GM23338 (cell line): ENCODE measurements at regions not wholly inside any gene's neighbourhood (a gene's known extent, or its start where the extent isn't known, plus 50 kb on each side); places are given as distances from the start of the nearest gene placed in this dataset.

Experiments used
- ATAC-seq: fragments of 200-7000 bp; cut with Tn5 transposase; 3 replicates; pipeline ENCODE4 v1.9.1; 2020
- DNase-seq: peaks from one replicate; pipeline ENCODE4 v3.0.0-alpha.2; 2015; ENCODE audit warnings: low spot score
- H2AFZ ChIP-seq: fragments of 200-600 bp; sonication (generic); 2 replicates; pipeline ENCODE4 v1.8.0; 2016; ENCODE audit warnings: antibody characterized with exemption, mild to moderate bottlenecking, moderate library complexity
- H3F3A ChIP-seq: fragments of 200-600 bp; sonication (generic); replicated peaks from 2 replicates; pipeline ENCODE4 v1.8.0; 2017; ENCODE audit warnings: antibody characterized with exemption, mixed run types, low read depth
- H3K27ac ChIP-seq: fragments of 200-600 bp; sonication (generic); 2 replicates; pipeline ENCODE4 v1.6.1; 2016; ENCODE audit warnings: low read depth
- H3K27me3 ChIP-seq: fragments of 200-600 bp; sonication (generic); 2 replicates; pipeline ENCODE4 v1.8.0; 2016; ENCODE audit warnings: mild to moderate bottlenecking, mixed run types, moderate library complexity; ENCODE audit not compliant: insufficient read depth
- H3K36me3 ChIP-seq: fragments of 200-600 bp; sonication (generic); 2 replicates; pipeline ENCODE4 v1.8.0; 2016; ENCODE audit warnings: mild to moderate bottlenecking; ENCODE audit not compliant: insufficient read depth
- H3K4me1 ChIP-seq: fragments of 200-600 bp; sonication (generic); 2 replicates; pipeline ENCODE4 v1.8.0; 2016; ENCODE audit warnings: mild to moderate bottlenecking, moderate library complexity; ENCODE audit not compliant: insufficient read depth
- H3K4me2 ChIP-seq: fragments of 200-600 bp; sonication (generic); 2 replicates; pipeline ENCODE4 v1.7.1; 2017; ENCODE audit warnings: mixed run types
- H3K4me3 ChIP-seq: fragments of 200-600 bp; sonication (generic); 2 replicates; pipeline ENCODE4 v1.6.1; 2016; ENCODE audit warnings: mixed run types
- H3K79me2 ChIP-seq: fragments of 200-600 bp; sonication (generic); replicated peaks from 2 replicates; pipeline ENCODE4 v1.8.0; 2017; ENCODE audit warnings: mild to moderate bottlenecking; ENCODE audit not compliant: insufficient read depth
- H3K9me2 ChIP-seq: fragments of 200-600 bp; sonication (generic); 2 replicates; pipeline ENCODE4 v1.8.0; 2017; ENCODE audit not compliant: insufficient read depth
- H4K20me1 ChIP-seq: fragments of 200-600 bp; sonication (generic); replicated peaks from 2 replicates; pipeline ENCODE4 v1.8.0; 2017; ENCODE audit warnings: mild to moderate bottlenecking; ENCODE audit not compliant: insufficient read depth
- H3K27ac Mint-ChIP-seq: 2 replicates; pipeline ENCODE4 v1.8.0; 2020; ENCODE audit warnings: inconsistent platforms, mild to moderate bottlenecking, moderate library complexity, mixed read lengths
- H3K27me3 Mint-ChIP-seq: 3 replicates; pipeline ENCODE4 v1.8.0; 2022; ENCODE audit warnings: low read depth, mild to moderate bottlenecking, moderate library complexity, mixed read lengths, inconsistent platforms; ENCODE audit not compliant: insufficient read depth, poor library complexity
- H3K36me3 Mint-ChIP-seq: 3 replicates; pipeline ENCODE4 v1.8.0; 2021; ENCODE audit warnings: low read depth, mild to moderate bottlenecking, inconsistent platforms, moderate library complexity, mixed read lengths
- H3K4me1 Mint-ChIP-seq: 3 replicates; pipeline ENCODE4 v1.8.0; 2020; ENCODE audit warnings: mild to moderate bottlenecking, inconsistent platforms, mixed read lengths
- H3K4me3 Mint-ChIP-seq: 3 replicates; pipeline ENCODE4 v1.8.0; 2021; ENCODE audit warnings: moderate library complexity, mild to moderate bottlenecking, inconsistent platforms, mixed read lengths
- H3K9me3 Mint-ChIP-seq: 3 replicates; pipeline ENCODE4 v1.8.0; 2020; ENCODE audit warnings: moderate library complexity, mild to moderate bottlenecking, inconsistent platforms, mixed read lengths
- CREB1 ChIP-seq: fragments of 250-450 bp; sonication (Bioruptor Pico); IDR thresholded peaks from 2 replicates; pipeline ENCODE4 v1.5.0; 2020; ENCODE audit warnings: low read depth, mild to moderate bottlenecking, moderate library complexity
- EZH2 ChIP-seq: fragments of 200-600 bp; sonication (generic); IDR thresholded peaks from one replicate; pipeline ENCODE4 v1.8.0; 2017; ENCODE audit warnings: antibody characterized with exemption, mild to moderate bottlenecking, low read depth; ENCODE audit not compliant: unreplicated experiment
- JUNB ChIP-seq: IDR thresholded peaks from one replicate; pipeline ENCODE4 v1.6.1; 2016; ENCODE audit warnings: antibody characterized with exemption; ENCODE audit not compliant: unreplicated experiment
- NANOG ChIP-seq: IDR thresholded peaks from 2 replicates; pipeline ENCODE4 v1.6.1; 2016; ENCODE audit warnings: antibody characterized with exemption, borderline replicate concordance
- POLR2AphosphoS5 ChIP-seq: IDR thresholded peaks from 2 replicates; pipeline ENCODE4 v1.6.1; 2016; ENCODE audit warnings: antibody characterized with exemption, low read depth
- REST ChIP-seq: IDR thresholded peaks from one replicate; pipeline ENCODE4 v1.6.1; 2018; ENCODE audit warnings: antibody characterized with exemption; ENCODE audit not compliant: unreplicated experiment
- ZNF114 ChIP-seq: fragments of 250-450 bp; sonication (Bioruptor Pico); IDR thresholded peaks from 2 replicates; pipeline ENCODE4 v1.5.0; 2020; ENCODE audit warnings: mild to moderate bottlenecking, moderate library complexity
- ZNF331 ChIP-seq: fragments of 250-450 bp; sonication (Bioruptor Pico); IDR thresholded peaks from 2 replicates; pipeline ENCODE4 v1.5.0; 2020; ENCODE audit warnings: low read depth, mild to moderate bottlenecking, moderate library complexity
- TF ChIP-seq, protein P1 (sequence below), 2 experiments: fragments of 200-600 bp in 1 of 2; sonication (generic) in 1 of 2; conservative IDR thresholded peaks; 2 replicates each; pipeline versions ENCODE4 v1.5.1 to v1.6.1; 2016 to 2017; ENCODE audit warnings: antibody characterized with exemption in 2 of 2, low read depth in 2 of 2, mild to moderate bottlenecking in 2 of 2, moderate library complexity in 1 of 2

DNA sequence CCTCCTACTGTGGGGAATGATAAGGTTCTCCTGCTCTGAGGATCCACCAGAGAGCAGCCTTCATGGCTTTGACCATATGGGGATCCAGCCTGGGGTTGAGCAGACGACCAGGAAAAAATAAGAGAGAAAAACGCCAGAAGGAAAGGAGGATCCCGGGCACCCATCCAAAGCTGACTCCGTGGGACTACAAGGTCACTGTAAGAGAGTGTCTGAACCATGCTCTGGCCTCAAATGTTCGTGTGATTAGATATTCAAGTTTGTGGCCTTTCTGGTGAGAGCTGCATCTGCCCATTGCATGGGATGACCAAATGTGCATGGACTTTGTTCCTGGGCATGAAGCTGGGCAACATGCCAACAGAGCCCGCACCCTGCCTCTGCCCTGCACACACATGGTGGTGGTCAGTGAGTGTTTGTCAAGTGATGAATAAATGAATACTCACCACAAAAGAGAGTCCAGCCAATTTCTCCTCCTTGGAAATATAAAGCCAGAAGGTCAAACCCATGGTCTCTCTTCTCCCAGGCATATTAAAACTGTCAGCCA is 346.0 kb upstream of the GATB start:
- Histone ChIP-seq H3K79me2 (no peaks in the 10 kb centered on the region), H3F3A (no peaks in the 10 kb centered on the region), H3K27ac (no peak overlapping the region), H3K9me2 (peaks cover under 1% of the 10 kb centered on the region), H3K4me1 (peaks cover 1% of the 10 kb centered on the region; the same call in 1 of the 2 replicates), H3K27me3 (no peaks in the 10 kb centered on the region), H3K4me2 (no peak overlapping the region), H4K20me1 (no peaks in the 10 kb centered on the region), H2AFZ (peak overlapping the region; percentile 32; the same call in 1 of the 2 replicates), H3K4me3 (no peak overlapping the region), H3K36me3 (no peaks in the 10 kb centered on the region)
- H3K4me3 Mint-ChIP-seq = no peak overlapping the region
- H3K9me3 Mint-ChIP-seq = no peaks in the 10 kb centered on the region; the same call in 2 of the 3 replicates
- H3K36me3 Mint-ChIP-seq = no peaks in the 10 kb centered on the region
- DNase-seq (no peak), ATAC-seq (no peak)
- peaks cover 9% of the 10 kb centered on the region; the same call in 2 of the 3 replicates for H3K4me1 Mint-ChIP-seq
- H3K27me3 Mint-ChIP-seq = peaks cover 7% of the 10 kb centered on the region
- H3K27ac Mint-ChIP-seq = peak overlapping the region; percentile 61; the same call in 1 of the 2 replicates
- TF ChIP-seq, protein P1, sequence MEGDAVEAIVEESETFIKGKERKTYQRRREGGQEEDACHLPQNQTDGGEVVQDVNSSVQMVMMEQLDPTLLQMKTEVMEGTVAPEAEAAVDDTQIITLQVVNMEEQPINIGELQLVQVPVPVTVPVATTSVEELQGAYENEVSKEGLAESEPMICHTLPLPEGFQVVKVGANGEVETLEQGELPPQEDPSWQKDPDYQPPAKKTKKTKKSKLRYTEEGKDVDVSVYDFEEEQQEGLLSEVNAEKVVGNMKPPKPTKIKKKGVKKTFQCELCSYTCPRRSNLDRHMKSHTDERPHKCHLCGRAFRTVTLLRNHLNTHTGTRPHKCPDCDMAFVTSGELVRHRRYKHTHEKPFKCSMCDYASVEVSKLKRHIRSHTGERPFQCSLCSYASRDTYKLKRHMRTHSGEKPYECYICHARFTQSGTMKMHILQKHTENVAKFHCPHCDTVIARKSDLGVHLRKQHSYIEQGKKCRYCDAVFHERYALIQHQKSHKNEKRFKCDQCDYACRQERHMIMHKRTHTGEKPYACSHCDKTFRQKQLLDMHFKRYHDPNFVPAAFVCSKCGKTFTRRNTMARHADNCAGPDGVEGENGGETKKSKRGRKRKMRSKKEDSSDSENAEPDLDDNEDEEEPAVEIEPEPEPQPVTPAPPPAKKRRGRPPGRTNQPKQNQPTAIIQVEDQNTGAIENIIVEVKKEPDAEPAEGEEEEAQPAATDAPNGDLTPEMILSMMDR (conservative IDR thresholded peaks at IDR 0.05; ENCODE audit: low read depth in 2 of 2) = no peak
- no peak for TF ChIP-seq NANOG

GRCh38 chr4:152106113-152106763 is 345.4 kb upstream of the GATB start:
- peak; percentile 19 for DNase-seq
- H3K9me2 ChIP-seq = no peaks in the 10 kb centered on the region; the same call in 1 of the 2 replicates
- Mint-ChIP-seq H3K27ac (peak overlapping the region; percentile 61; the same call in 1 of the 2 replicates), H3K9me3 (no peaks in the 10 kb centered on the region; the same call in 2 of the 3 replicates), H3K4me3 (no peak overlapping the region), H3K36me3 (no peaks in the 10 kb centered on the region), H3K27me3 (peaks cover 7% of the 10 kb centered on the region), H3K4me1 (peaks cover 15% of the 10 kb centered on the region)
- H4K20me1 ChIP-seq = no peaks in the 10 kb centered on the region
- no peaks in the 10 kb centered on the region for H3K79me2 ChIP-seq
- H3K4me3 ChIP-seq = no peak overlapping the region
- ATAC-seq = no peak
- no peaks in the 10 kb centered on the region for H3F3A ChIP-seq
- H3K27ac ChIP-seq = no peak overlapping the region
- H3K36me3 ChIP-seq = no peaks in the 10 kb centered on the region
- peak overlapping the region; percentile 32; the same call in 1 of the 2 replicates for H2AFZ ChIP-seq
- no peak overlapping the region for H3K4me2 ChIP-seq
- no peaks in the 10 kb centered on the region for H3K27me3 ChIP-seq
- H3K4me1 ChIP-seq = peaks cover 7% of the 10 kb centered on the region; the same call in 1 of the 2 replicates
- TF ChIP-seq JUNB = no peak
- TF ChIP-seq ZNF331 (CRISPR knock-in tag) = no peak
- no peak for TF ChIP-seq POLR2AphosphoS5
- no peak for TF ChIP-seq REST
- TF ChIP-seq, protein P1 (conservative IDR thresholded peaks at IDR 0.05; ENCODE audit: low read depth in 2 of 2) = no peak
- TF ChIP-seq CREB1 (CRISPR knock-in tag) = no peak
- no peak for TF ChIP-seq EZH2
- TF ChIP-seq NANOG = no peak
- TF ChIP-seq ZNF114 (CRISPR knock-in tag) = no peak
